COLO829 (cell line): ENCODE measurements at regions not wholly inside any gene's neighbourhood (a gene's known extent, or its start where the extent isn't known, plus 50 kb on each side); places are given as distances from the start of the nearest gene placed in this dataset.

Source experiments
- DNase-seq: peaks from one replicate; pipeline ENCODE4 v3.0.0; 2012; ENCODE audit warnings: low spot score

- no peak for DNase-seq
Measured at GRCh38 chr9:115985657-115986056, 167.9 kb upstream of the PAPPA start.

- DNase-seq = no peak
Measured at GRCh38 chr9:115986508-115986907, 167.1 kb upstream of the PAPPA start.

- DNase-seq = no peak
Measured at GRCh38 chr9:115988701-115989100, 164.9 kb upstream of the PAPPA start.

GRCh38 chr9:115989831-115990230 is 163.8 kb upstream of the PAPPA start:
- no peak for DNase-seq

- DNase-seq = no peak
Measured at GRCh38 chr9:115992834-115993233, 160.8 kb upstream of the PAPPA start.

GRCh38 chr9:115997923-115998322 is 155.7 kb upstream of the PAPPA start:
- no peak for DNase-seq

- DNase-seq = no peak
Measured at GRCh38 chr9:115998666-115999065, 154.9 kb upstream of the PAPPA start.

- DNase-seq = no peak
Measured at GRCh38 chr9:115999498-115999897, 154.1 kb upstream of the PAPPA start.

GRCh38 chr9:116000748-116001329 is 152.8 kb upstream of the PAPPA start:
- DNase-seq = no peak

GRCh38 chr9:116002181-116002580 is 151.4 kb upstream of the PAPPA start:
- no peak for DNase-seq

- no peak for DNase-seq
Measured at GRCh38 chr9:116002624-116003023, 151.0 kb upstream of the PAPPA start.

GRCh38 chr9:116003397-116003796 is 150.2 kb upstream of the PAPPA start:
- DNase-seq = no peak

- no peak for DNase-seq
Measured at GRCh38 chr9:116005205-116005604, 148.4 kb upstream of the PAPPA start.

- DNase-seq = no peak
Measured at GRCh38 chr9:116007824-116008223, 145.8 kb upstream of the PAPPA start.

- DNase-seq = no peak
Measured at GRCh38 chr9:116008278-116008677, 145.3 kb upstream of the PAPPA start.

GRCh38 chr9:116009420-116009819 is 144.2 kb upstream of the PAPPA start:
- DNase-seq = no peak

- DNase-seq = no peak
Measured at GRCh38 chr9:116015855-116016254, 137.7 kb upstream of the PAPPA start.

GRCh38 chr9:116020146-116020545 is 133.4 kb upstream of the PAPPA start:
- DNase-seq = no peak

GRCh38 chr9:116020801-116021200 is 132.8 kb upstream of the PAPPA start:
- DNase-seq = no peak

GRCh38 chr9:116027096-116027495 is 126.5 kb upstream of the PAPPA start:
- DNase-seq = peak; percentile 68

GRCh38 chr9:116027511-116027910 is 126.1 kb upstream of the PAPPA start:
- DNase-seq = peak; percentile 88

- DNase-seq = no peak
Measured at GRCh38 chr9:116027951-116028350, 125.6 kb upstream of the PAPPA start.

GRCh38 chr9:116030517-116030916 is 123.1 kb upstream of the PAPPA start:
- no peak for DNase-seq

GRCh38 chr9:116032683-116033440 is 120.7 kb upstream of the PAPPA start:
- no peak for DNase-seq
